ENCODE measurements at regions not wholly inside any gene's neighbourhood (a gene's known extent, or its start where the extent isn't known, plus 50 kb on each side); places are given as distances from the start of the nearest gene placed in this dataset.

DNA sequence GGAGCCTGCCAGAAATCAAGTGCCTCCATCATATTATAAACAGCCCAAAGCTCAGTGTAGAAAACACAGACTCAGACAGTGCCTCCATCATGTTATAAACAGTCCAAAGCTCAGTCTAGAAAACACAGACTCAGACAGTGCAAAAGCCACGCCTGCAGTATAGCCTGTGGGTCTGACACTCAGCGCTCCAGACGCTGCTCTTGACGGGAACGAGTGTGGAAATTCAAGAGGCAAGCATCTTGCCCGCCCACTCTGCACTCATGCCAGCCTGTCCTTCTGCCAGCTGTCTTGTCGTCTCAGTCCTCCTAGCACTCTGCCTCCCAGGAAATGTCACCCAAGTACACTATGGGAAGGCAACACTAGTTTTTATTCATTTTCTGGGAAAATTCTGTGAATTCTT is 274.2 kb upstream of the CDH4 start:
- Histone ChIP-seq H2AFZ (ENCODE audit: low read length) (no peak overlapping the region), H4K20me1 (ENCODE audit: insufficient read depth, low read depth, low read length) (no peaks in the 10 kb centered on the region), H3K9ac (ENCODE audit: low read length) (no peak overlapping the region), H3K4me2 (ENCODE audit: low read depth, low read length, poor library complexity, severe bottlenecking) (no peak overlapping the region), H3K27me3 (ENCODE audit: low read length) (no peaks in the 10 kb centered on the region), H3K9me2 (replicated peaks; ENCODE audit: insufficient read depth, low read length) (no peaks in the 10 kb centered on the region), H3K9me3 (ENCODE audit: low read length) (no peaks in the 10 kb centered on the region; the same call in 1 of the 2 replicates), H3K36me3 (ENCODE audit: insufficient read depth, low read length) (no peaks in the 10 kb centered on the region), H3K4me3 (ENCODE audit: low read length) (no peak overlapping the region), H3K79me2 (ENCODE audit: low read length) (no peaks in the 10 kb centered on the region), H3K4me1 (ENCODE audit: low read length) (no peaks in the 10 kb centered on the region), H3K27ac (ENCODE audit: low read length) (no peak overlapping the region)
- no peak for DNase-seq

GRCh38 chr20:60984666-60985065 is 267.4 kb upstream of the CDH4 start:
- H3K9me2 ChIP-seq (replicated peaks; ENCODE audit: insufficient read depth, low read length) = no peaks in the 10 kb centered on the region
- H3K4me2 ChIP-seq (ENCODE audit: low read depth, low read length, poor library complexity, severe bottlenecking) = no peak overlapping the region
- no peaks in the 10 kb centered on the region for H3K79me2 ChIP-seq (ENCODE audit: low read length)
- DNase-seq = no peak
- H3K4me3 ChIP-seq (ENCODE audit: low read length) = no peak overlapping the region
- H3K4me1 ChIP-seq (ENCODE audit: low read length) = no peaks in the 10 kb centered on the region
- no peak overlapping the region for H3K27ac ChIP-seq (ENCODE audit: low read length)
- no peaks in the 10 kb centered on the region for H4K20me1 ChIP-seq (ENCODE audit: insufficient read depth, low read depth, low read length)
- no peak overlapping the region for H3K9ac ChIP-seq (ENCODE audit: low read length)
- no peaks in the 10 kb centered on the region for H3K36me3 ChIP-seq (ENCODE audit: insufficient read depth, low read length)
- no peaks in the 10 kb centered on the region; the same call in 1 of the 2 replicates for H3K9me3 ChIP-seq (ENCODE audit: low read length)
- H2AFZ ChIP-seq (ENCODE audit: low read length) = no peak overlapping the region
- no peaks in the 10 kb centered on the region for H3K27me3 ChIP-seq (ENCODE audit: low read length)

DNA sequence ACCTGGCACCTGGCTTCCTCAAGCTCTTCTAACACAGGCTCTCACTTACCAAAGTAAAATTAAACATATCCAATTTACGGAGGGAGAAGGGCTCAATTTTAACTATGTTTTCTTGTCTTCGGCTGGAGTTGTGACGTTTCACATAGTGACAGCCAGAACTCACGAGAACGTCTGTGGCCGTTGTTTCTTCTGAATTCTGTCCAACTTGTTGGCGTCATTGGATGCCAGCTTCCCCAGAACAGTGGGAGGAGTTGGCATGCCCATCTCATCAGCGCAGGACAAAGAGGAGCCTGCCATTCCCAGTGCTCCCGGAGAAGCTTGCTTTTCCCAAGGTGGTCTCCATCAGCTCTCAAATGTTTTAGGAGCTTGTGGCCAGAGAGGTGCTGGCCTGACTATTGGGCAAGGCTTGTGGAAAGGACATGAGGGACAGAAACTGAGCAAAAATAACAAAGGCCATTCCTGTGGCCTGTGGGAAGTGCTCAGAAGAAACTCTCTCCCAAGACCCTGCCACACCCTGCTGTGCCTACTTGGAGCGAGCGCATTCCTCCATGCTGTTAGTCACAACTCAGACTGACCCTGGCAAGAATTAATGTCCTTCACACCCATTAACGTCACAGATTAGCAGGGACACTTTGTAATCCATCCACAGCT is 265.4 kb upstream of the CDH4 start:
- Histone ChIP-seq H3K4me2 (ENCODE audit: low read depth, low read length, poor library complexity, severe bottlenecking) (no peak overlapping the region), H3K4me3 (ENCODE audit: low read length) (no peak overlapping the region), H3K36me3 (ENCODE audit: insufficient read depth, low read length) (no peaks in the 10 kb centered on the region), H3K9me2 (replicated peaks; ENCODE audit: insufficient read depth, low read length) (no peaks in the 10 kb centered on the region), H3K27ac (ENCODE audit: low read length) (no peak overlapping the region), H3K9ac (ENCODE audit: low read length) (no peak overlapping the region), H3K9me3 (ENCODE audit: low read length) (no peaks in the 10 kb centered on the region), H3K4me1 (ENCODE audit: low read length) (no peaks in the 10 kb centered on the region), H3K79me2 (ENCODE audit: low read length) (no peaks in the 10 kb centered on the region), H4K20me1 (ENCODE audit: insufficient read depth, low read depth, low read length) (no peaks in the 10 kb centered on the region), H3K27me3 (ENCODE audit: low read length) (no peaks in the 10 kb centered on the region), H2AFZ (ENCODE audit: low read length) (no peak overlapping the region)
- DNase-seq = no peak

DNA sequence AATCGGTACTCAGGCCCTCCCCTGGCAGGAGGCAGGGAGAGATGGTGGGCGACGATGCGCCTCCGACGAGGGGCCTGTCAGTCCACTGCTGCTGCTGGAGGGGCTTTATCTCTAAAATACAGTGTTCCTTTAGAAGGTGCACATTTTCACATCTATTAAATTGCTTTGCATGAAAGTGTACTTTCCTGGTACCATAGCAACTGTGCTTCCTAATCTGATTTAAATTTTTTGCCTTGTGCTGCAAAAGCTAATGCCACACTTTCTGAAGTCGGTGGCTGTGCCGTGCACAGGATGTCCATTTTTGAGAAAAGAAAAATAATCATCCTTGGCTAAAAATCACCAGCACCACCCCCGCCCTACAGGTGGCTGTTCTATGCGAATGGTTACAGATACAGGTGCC is 262.0 kb upstream of the CDH4 start:
- Histone ChIP-seq H3K4me3 (ENCODE audit: low read length) (no peak overlapping the region), H2AFZ (ENCODE audit: low read length) (no peak overlapping the region), H3K4me2 (ENCODE audit: low read depth, low read length, poor library complexity, severe bottlenecking) (no peak overlapping the region), H3K27ac (ENCODE audit: low read length) (no peak overlapping the region), H3K27me3 (ENCODE audit: low read length) (no peaks in the 10 kb centered on the region), H3K79me2 (ENCODE audit: low read length) (no peaks in the 10 kb centered on the region), H3K9me3 (ENCODE audit: low read length) (no peaks in the 10 kb centered on the region), H3K36me3 (ENCODE audit: insufficient read depth, low read length) (no peaks in the 10 kb centered on the region), H4K20me1 (ENCODE audit: insufficient read depth, low read depth, low read length) (no peaks in the 10 kb centered on the region), H3K4me1 (ENCODE audit: low read length) (no peaks in the 10 kb centered on the region), H3K9ac (ENCODE audit: low read length) (no peak overlapping the region), H3K9me2 (replicated peaks; ENCODE audit: insufficient read depth, low read length) (no peaks in the 10 kb centered on the region)
- no peak for DNase-seq

GRCh38 chr20:60990643-60991042 is 261.4 kb upstream of the CDH4 start:
- H3K9me2 ChIP-seq (replicated peaks; ENCODE audit: insufficient read depth, low read length) = no peaks in the 10 kb centered on the region
- no peak overlapping the region for H3K9ac ChIP-seq (ENCODE audit: low read length)
- no peak for DNase-seq
- no peaks in the 10 kb centered on the region for H3K27me3 ChIP-seq (ENCODE audit: low read length)
- H2AFZ ChIP-seq (ENCODE audit: low read length) = no peak overlapping the region
- H3K4me1 ChIP-seq (ENCODE audit: low read length) = no peaks in the 10 kb centered on the region
- H4K20me1 ChIP-seq (ENCODE audit: insufficient read depth, low read depth, low read length) = no peaks in the 10 kb centered on the region
- H3K9me3 ChIP-seq (ENCODE audit: low read length) = no peaks in the 10 kb centered on the region
- H3K27ac ChIP-seq (ENCODE audit: low read length) = no peak overlapping the region
- H3K79me2 ChIP-seq (ENCODE audit: low read length) = no peaks in the 10 kb centered on the region
- H3K4me3 ChIP-seq (ENCODE audit: low read length) = no peak overlapping the region
- H3K36me3 ChIP-seq (ENCODE audit: insufficient read depth, low read length) = no peaks in the 10 kb centered on the region
- H3K4me2 ChIP-seq (ENCODE audit: low read depth, low read length, poor library complexity, severe bottlenecking) = no peak overlapping the region

- DNase-seq = peak; percentile 72
- H3K9me3 ChIP-seq (ENCODE audit: low read length) = no peaks in the 10 kb centered on the region
- no peak overlapping the region for H3K4me3 ChIP-seq (ENCODE audit: low read length)
- H2AFZ ChIP-seq (ENCODE audit: low read length) = no peak overlapping the region
- no peak overlapping the region for H3K4me2 ChIP-seq (ENCODE audit: low read depth, low read length, poor library complexity, severe bottlenecking)
- no peaks in the 10 kb centered on the region for H3K9me2 ChIP-seq (replicated peaks; ENCODE audit: insufficient read depth, low read length)
- no peaks in the 10 kb centered on the region for H3K4me1 ChIP-seq (ENCODE audit: low read length)
- H3K27ac ChIP-seq (ENCODE audit: low read length) = no peak overlapping the region
- no peaks in the 10 kb centered on the region for H4K20me1 ChIP-seq (ENCODE audit: insufficient read depth, low read depth, low read length)
- no peaks in the 10 kb centered on the region for H3K36me3 ChIP-seq (ENCODE audit: insufficient read depth, low read length)
- no peaks in the 10 kb centered on the region for H3K27me3 ChIP-seq (ENCODE audit: low read length)
- H3K79me2 ChIP-seq (ENCODE audit: low read length) = no peaks in the 10 kb centered on the region
- H3K9ac ChIP-seq (ENCODE audit: low read length) = no peak overlapping the region
Measured at GRCh38 chr20:60993433-60994044, 258.5 kb upstream of the CDH4 start.

DNA sequence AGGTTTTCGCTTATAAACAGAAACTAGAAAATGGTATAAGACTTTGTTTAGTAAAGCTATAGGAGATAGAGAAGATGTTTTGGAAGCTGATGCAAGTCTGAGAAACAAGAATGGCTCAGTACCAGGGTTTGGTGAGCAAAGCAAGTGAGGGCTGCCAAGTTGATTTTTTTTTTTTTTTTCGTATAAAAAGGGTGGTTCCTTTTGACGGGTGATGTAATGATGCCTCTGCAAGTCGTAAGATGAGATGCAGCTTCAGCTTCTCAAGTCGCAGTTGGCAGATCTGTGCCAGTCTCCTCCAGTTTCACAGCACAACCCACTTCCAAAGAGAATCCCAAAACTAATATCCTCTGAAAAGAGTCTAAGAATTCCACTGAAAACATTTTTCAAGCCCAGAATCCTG is 252.8 kb upstream of the CDH4 start:
- Histone ChIP-seq H3K79me2 (ENCODE audit: low read length) (no peaks in the 10 kb centered on the region), H3K9me2 (replicated peaks; ENCODE audit: insufficient read depth, low read length) (no peaks in the 10 kb centered on the region), H3K27ac (ENCODE audit: low read length) (no peak overlapping the region), H3K36me3 (ENCODE audit: insufficient read depth, low read length) (no peaks in the 10 kb centered on the region), H4K20me1 (ENCODE audit: insufficient read depth, low read depth, low read length) (no peaks in the 10 kb centered on the region), H3K4me1 (ENCODE audit: low read length) (no peaks in the 10 kb centered on the region), H3K27me3 (ENCODE audit: low read length) (no peaks in the 10 kb centered on the region), H3K4me2 (ENCODE audit: low read depth, low read length, poor library complexity, severe bottlenecking) (no peak overlapping the region), H3K4me3 (ENCODE audit: low read length) (no peak overlapping the region), H3K9ac (ENCODE audit: low read length) (no peak overlapping the region), H3K9me3 (ENCODE audit: low read length) (no peaks in the 10 kb centered on the region), H2AFZ (ENCODE audit: low read length) (no peak overlapping the region)
- no peak for DNase-seq

GRCh38 chr20:61002090-61002489 is 250.0 kb upstream of the CDH4 start:
- no peaks in the 10 kb centered on the region for H3K27me3 ChIP-seq (ENCODE audit: low read length)
- no peaks in the 10 kb centered on the region for H3K36me3 ChIP-seq (ENCODE audit: insufficient read depth, low read length)
- no peak overlapping the region for H3K27ac ChIP-seq (ENCODE audit: low read length)
- H3K9me3 ChIP-seq (ENCODE audit: low read length) = no peaks in the 10 kb centered on the region
- DNase-seq = no peak
- H3K4me1 ChIP-seq (ENCODE audit: low read length) = no peaks in the 10 kb centered on the region
- H3K9me2 ChIP-seq (replicated peaks; ENCODE audit: insufficient read depth, low read length) = no peaks in the 10 kb centered on the region
- no peak overlapping the region for H3K9ac ChIP-seq (ENCODE audit: low read length)
- no peak overlapping the region for H3K4me2 ChIP-seq (ENCODE audit: low read depth, low read length, poor library complexity, severe bottlenecking)
- no peak overlapping the region for H3K4me3 ChIP-seq (ENCODE audit: low read length)
- no peak overlapping the region for H2AFZ ChIP-seq (ENCODE audit: low read length)
- H4K20me1 ChIP-seq (ENCODE audit: insufficient read depth, low read depth, low read length) = no peaks in the 10 kb centered on the region
- H3K79me2 ChIP-seq (ENCODE audit: low read length) = no peaks in the 10 kb centered on the region
